Mesothelial cell of epicardium (in vitro differentiated cells): ENCODE measurements at regions not wholly inside any gene's neighbourhood (a gene's known extent, or its start where the extent isn't known, plus 50 kb on each side); places are given as distances from the start of the nearest gene placed in this dataset.

Experiments
- DNase-seq, 2 experiments: peaks; one replicate each; pipeline ENCODE4 v3.0.0; 2021; ENCODE audit warnings: low spot score in 2 of 2; ENCODE audit not compliant: unreplicated experiment in 2 of 2
- H3K27ac Mint-ChIP-seq: 2 replicates; pipeline ENCODE4 v1.8.0; 2021; ENCODE audit warnings: mixed read lengths
- H3K27me3 Mint-ChIP-seq: 2 replicates; pipeline ENCODE4 v1.8.0; 2021; ENCODE audit warnings: low read depth, mixed read lengths
- H3K36me3 Mint-ChIP-seq: 2 replicates; pipeline ENCODE4 v1.8.0; 2021; ENCODE audit warnings: mixed read lengths
- H3K4me1 Mint-ChIP-seq: 2 replicates; pipeline ENCODE4 v1.8.0; 2021; ENCODE audit warnings: mixed read lengths
- H3K4me3 Mint-ChIP-seq: 2 replicates; pipeline ENCODE4 v1.8.0; 2021; ENCODE audit warnings: mild to moderate bottlenecking, moderate library complexity, mixed read lengths
- H3K9me3 Mint-ChIP-seq: 2 replicates; pipeline ENCODE4 v1.8.0; 2021; ENCODE audit warnings: mixed read lengths
- TF ChIP-seq, protein P1 (sequence below): fragments of 200-600 bp; sonication (generic); IDR thresholded peaks from one replicate; pipeline ENCODE4 v1.5.0; 2021; ENCODE audit warnings: antibody characterized with exemption; ENCODE audit not compliant: unreplicated experiment

DNA sequence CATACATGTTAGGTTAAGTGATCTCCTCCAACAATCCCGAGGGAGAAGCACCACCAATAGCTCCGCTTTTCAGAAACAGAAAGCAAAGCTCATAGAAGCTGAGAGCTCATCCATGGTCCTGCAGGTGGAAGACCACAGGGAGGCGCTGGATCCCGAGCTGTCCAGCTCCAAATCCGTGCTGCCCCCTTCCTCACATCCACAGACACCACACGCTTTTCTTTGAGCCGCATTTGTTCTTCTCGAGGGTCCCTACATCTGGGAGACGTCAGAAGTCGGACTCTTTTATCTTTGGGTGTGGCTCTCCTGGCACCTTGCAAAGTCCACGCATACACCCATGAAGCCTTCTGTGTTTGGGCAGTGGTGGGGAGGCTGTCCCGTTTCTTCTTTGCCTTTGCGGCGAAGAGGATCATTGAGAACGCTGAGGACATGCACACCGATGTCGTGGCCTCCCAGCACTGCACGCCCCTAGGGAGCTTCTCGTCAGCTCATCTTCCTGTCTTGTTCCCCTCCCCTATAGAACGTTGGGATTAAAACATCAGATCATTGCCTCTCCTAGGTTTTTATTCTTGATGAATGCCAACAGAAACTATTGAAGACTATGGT is 184.8 kb downstream of the TEX29 start:
- Mint-ChIP-seq H3K36me3 (no peaks in the 10 kb centered on the region), H3K9me3 (peaks cover 12% of the 10 kb centered on the region), H3K4me3 (no peak overlapping the region), H3K27ac (no peak overlapping the region), H3K4me1 (no peaks in the 10 kb centered on the region), H3K27me3 (peaks cover 59% of the 10 kb centered on the region)
- TF ChIP-seq, protein P1, sequence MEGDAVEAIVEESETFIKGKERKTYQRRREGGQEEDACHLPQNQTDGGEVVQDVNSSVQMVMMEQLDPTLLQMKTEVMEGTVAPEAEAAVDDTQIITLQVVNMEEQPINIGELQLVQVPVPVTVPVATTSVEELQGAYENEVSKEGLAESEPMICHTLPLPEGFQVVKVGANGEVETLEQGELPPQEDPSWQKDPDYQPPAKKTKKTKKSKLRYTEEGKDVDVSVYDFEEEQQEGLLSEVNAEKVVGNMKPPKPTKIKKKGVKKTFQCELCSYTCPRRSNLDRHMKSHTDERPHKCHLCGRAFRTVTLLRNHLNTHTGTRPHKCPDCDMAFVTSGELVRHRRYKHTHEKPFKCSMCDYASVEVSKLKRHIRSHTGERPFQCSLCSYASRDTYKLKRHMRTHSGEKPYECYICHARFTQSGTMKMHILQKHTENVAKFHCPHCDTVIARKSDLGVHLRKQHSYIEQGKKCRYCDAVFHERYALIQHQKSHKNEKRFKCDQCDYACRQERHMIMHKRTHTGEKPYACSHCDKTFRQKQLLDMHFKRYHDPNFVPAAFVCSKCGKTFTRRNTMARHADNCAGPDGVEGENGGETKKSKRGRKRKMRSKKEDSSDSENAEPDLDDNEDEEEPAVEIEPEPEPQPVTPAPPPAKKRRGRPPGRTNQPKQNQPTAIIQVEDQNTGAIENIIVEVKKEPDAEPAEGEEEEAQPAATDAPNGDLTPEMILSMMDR: no peak
- DNase-seq: no peak

DNA sequence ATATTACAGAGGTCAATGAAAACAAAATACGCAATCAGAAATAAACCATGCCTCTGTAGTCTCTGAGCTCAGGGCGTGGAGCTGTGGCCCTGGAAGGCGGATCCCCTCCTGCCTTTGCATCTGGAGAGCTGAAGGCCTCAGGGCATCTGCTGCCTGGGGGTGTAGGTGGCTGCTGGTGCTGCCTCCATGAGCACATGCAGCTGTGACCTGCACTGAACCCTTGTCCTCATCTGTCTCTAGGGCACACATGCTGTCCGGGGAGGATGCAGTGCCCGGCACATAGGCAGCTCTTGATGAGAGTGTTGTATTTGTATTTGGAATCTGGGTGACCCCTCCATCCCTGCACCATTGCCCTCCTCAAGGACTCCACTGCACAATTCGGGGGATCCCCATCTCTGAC is 185.7 kb downstream of the TEX29 start:
- TF ChIP-seq, protein P1: no peak
- peaks cover 61% of the 10 kb centered on the region for H3K27me3 Mint-ChIP-seq
- no peaks in the 10 kb centered on the region for H3K4me1 Mint-ChIP-seq
- no peak for DNase-seq
- H3K4me3 Mint-ChIP-seq: no peak overlapping the region
- H3K36me3 Mint-ChIP-seq: no peaks in the 10 kb centered on the region
- peaks cover 6% of the 10 kb centered on the region for H3K9me3 Mint-ChIP-seq
- no peak overlapping the region for H3K27ac Mint-ChIP-seq

DNA sequence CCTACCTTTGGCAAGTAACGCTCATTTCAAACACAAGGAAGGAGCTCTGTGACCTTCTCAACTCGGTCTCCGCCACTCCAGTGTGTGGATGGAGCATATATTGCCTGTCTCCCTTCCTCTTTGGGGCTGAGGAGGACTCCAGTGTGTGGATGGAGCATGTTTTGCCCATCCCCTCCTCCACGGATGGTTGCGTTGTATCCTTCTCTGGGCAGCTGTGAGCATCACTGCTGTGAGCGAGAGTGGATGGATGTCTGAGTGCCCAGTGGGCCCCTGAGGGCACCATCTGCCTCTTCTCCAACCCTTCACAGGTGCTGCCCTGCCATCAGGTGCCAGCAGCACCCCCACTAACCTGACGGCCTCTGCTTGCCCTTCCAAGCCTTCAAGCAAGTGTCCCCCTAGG is 186.2 kb downstream of the TEX29 start:
- H3K36me3 Mint-ChIP-seq: no peaks in the 10 kb centered on the region
- H3K27me3 Mint-ChIP-seq: peaks cover 64% of the 10 kb centered on the region
- TF ChIP-seq, protein P1: no peak
- DNase-seq: no peak
- peaks cover 6% of the 10 kb centered on the region for H3K9me3 Mint-ChIP-seq
- H3K4me3 Mint-ChIP-seq: no peak overlapping the region
- H3K27ac Mint-ChIP-seq: no peak overlapping the region
- no peaks in the 10 kb centered on the region for H3K4me1 Mint-ChIP-seq

DNA sequence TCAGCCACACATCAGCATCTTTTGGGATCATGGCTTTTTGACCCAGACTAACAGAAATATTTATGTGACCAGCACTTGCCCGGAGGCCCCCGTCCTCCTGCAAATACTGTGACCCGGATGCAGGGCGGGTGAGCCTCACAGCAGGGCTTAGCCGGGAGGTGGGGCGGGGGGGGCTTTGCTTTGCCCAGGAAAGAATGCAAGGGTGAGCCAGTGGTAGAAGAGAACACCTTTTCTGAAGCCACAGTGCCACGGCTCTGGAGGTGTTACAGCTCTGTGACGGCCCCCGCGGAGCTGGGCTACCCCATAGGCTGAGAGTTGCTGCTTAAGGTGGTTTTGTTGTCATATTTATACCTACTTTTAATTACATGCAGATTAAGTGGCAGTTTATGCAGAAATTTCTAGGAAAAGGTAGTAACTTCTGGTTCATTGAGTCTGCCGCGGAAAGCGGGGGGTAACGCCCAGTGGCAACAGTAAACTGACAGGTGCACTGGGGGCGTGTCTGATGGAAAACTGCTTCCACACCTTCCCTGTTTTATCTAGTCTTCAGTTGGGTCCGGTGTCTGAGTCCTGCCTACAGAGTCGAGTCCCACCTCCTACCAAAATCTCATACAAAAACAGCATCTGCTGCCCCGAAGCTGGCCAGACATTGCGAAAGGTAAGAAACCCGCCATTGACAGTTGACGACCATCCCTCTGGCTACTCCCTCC is 187.9 kb downstream of the TEX29 start:
- no peak overlapping the region for H3K4me3 Mint-ChIP-seq
- DNase-seq: no peak
- no peak overlapping the region for H3K27ac Mint-ChIP-seq
- TF ChIP-seq, protein P1: no peak
- no peaks in the 10 kb centered on the region for H3K9me3 Mint-ChIP-seq
- peaks cover 71% of the 10 kb centered on the region for H3K27me3 Mint-ChIP-seq
- H3K4me1 Mint-ChIP-seq: no peaks in the 10 kb centered on the region
- H3K36me3 Mint-ChIP-seq: no peaks in the 10 kb centered on the region

DNA sequence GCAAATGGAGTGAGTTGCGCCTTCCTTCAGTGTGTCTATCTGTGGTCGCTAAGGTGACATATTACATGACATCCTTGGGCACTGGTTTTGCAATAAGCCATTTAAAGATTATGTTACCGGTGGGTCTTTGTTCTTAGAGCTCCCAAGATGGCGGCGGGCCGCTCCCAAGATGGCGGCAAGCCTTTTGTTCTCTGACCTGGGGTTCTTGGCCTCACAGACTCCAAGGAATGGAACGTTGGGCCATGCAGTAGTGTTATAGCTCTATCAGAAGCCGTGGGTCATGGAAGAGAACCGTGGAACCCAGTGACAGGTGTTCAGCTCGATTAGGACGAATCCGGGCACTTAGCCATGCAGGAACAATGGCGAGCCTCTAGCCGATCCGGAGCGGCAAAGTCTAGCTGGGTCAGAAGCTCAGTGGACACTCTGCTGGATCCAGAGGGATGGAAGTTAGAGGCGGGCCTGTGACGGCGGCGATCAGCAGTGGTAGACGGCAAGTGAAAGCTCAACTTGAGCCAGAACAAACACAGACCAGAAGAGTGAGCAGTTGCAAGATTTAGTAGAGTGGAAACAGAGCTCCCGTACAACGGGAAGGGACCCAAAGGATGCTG is 188.6 kb downstream of the TEX29 start:
- Mint-ChIP-seq H3K36me3 (no peaks in the 10 kb centered on the region), H3K27ac (no peak overlapping the region), H3K9me3 (no peaks in the 10 kb centered on the region), H3K4me3 (no peak overlapping the region), H3K4me1 (no peaks in the 10 kb centered on the region), H3K27me3 (peaks cover 67% of the 10 kb centered on the region)
- no peak for DNase-seq
- TF ChIP-seq, protein P1: no peak
